ENCODE measurements at regions not wholly inside any gene's neighbourhood (a gene's known extent, or its start where the extent isn't known, plus 50 kb on each side); places are given as distances from the start of the nearest gene placed in this dataset.

GRCh38 chr12:124517260-124518050 lies 50.0 kb downstream of the NCOR2 start:
- DNase-seq (ENCODE audit: low spot score), result no peak

DNA sequence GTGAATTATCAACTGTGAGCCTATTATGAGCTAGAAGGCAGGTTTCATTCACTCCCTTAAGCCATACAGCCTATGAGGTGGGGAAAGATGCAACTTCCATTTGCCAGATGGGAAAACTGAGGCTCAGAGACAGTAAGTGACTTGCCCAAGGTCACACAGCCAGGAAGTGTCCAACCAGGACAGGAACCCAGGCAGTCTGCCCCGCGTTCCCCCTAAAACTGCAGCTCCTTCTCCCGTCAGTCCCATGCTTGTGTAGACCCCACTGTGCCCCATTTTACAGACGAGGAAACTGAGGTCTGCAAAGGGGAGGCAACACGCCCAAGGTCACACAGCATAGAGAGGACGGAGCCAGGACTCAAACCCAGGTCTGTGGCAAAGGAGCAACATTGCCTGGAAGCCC lies 50.6 kb downstream of the NCOR2 start:
- no peak for DNase-seq (ENCODE audit: low spot score)

DNA sequence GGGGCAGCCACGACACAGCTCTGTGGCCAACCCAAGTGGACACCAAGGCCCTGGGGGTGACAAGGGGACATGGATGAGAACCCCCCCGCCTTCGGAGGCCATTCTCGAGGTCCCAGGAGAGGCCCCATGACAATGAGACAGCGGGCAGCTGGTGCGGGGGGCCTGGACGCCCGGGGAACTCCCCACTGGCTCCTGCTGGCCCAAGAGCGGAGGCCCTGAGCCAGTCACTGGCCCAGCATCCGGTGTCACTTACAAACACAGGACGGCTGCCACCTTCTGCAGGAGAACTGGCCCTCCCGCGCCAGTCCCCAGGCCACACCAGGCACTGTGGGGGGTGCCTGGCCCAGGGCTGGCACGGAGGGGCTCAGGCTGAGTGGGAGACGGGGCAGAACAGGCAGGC lies 51.4 kb downstream of the NCOR2 start:
- no peak for DNase-seq (ENCODE audit: low spot score)

- DNase-seq (ENCODE audit: low spot score), result no peak
Observed at GRCh38 chr12:124514996-124515932, 52.1 kb downstream of the NCOR2 start.

DNA sequence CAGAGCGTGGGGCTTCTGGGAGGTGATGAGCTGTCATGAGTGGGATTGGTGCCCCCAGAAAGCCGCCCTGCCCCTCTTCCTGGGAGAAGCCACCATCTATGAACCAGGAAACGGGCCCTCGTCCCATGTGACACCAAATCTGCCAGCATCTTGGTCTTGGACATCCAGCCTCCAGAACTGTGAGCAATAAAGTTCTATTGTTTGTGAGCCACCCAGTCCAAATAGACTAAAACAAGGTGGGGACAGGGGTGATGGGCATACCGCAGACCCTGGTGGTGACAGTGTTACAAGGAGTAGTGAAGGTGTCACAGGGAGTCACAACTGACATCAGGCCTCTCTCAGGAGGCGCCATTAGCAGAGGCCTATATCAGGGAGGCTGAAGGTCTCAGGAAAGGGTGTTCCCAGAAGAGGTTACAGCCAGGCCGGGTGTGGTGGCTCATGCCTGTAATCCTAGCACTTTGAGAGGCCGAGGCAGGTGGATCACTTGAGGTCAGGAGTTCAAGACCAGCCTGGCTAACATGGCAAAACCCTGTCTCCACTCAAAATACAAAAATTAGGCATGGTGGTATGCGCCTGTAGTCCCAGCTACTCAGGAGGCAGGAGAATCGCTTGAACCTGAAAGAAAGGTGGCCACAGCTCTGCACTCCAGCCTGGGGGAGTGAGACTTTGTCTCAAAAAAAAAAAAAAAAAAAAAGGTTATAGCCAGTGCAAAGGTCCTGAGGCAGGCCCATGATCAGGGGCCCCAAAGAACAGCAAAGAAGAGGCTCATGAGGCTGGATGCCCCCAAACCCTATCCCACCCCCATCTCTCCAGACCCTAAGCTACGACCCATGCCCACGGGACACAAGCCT lies 53.0 kb downstream of the NCOR2 start:
- DNase-seq (ENCODE audit: low spot score), result no peak

GRCh38 chr12:124513297-124513867 lies 54.0 kb downstream of the NCOR2 start:
- DNase-seq (ENCODE audit: low spot score), result no peak

GRCh38 chr12:124512667-124513296 lies 54.6 kb downstream of the NCOR2 start:
- DNase-seq (ENCODE audit: low spot score), result no peak

GRCh38 chr12:124511259-124511985 lies 56.0 kb downstream of the NCOR2 start:
- no peak for DNase-seq (ENCODE audit: low spot score)

DNA sequence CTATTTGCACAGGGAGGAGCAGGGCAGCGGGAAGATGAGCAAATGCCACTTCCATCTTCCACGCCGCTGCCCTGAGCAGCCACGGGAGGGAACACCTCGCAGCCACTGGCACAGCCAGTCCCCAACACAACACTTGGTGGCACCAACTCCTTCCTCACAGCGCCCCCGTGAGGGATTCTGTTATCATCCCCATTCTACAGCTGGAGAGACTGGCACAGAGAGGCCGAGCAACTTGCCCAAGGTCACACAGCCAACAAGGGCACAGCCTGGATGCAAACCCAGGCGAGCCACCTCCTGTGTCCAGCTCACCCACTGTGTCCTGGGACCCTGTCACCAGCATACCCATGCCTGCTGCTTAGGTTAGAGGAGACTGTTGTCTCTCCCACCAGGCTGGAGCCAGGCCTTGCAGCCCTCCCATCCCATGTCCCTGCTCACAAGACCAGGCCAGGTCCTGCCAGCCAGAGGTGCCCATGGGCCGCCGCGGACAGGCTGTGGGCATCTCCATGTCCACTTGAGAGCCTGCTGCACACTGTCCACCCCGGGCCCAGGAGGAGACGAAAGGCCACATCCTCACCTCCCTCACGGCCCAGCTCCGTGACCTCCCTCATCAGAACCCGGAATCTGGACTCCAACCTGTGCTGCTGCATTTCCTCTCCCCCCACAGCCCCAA lies 57.0 kb downstream of the NCOR2 start:
- no peak for DNase-seq (ENCODE audit: low spot score)

GRCh38 chr12:124509676-124510300 lies 57.6 kb downstream of the NCOR2 start:
- DNase-seq (ENCODE audit: low spot score), result no peak

- no peak for DNase-seq (ENCODE audit: low spot score)
Observed at GRCh38 chr12:124509300-124509675, 58.1 kb downstream of the NCOR2 start.

- no peak for DNase-seq (ENCODE audit: low spot score)
Observed at GRCh38 chr12:124508381-124509079, 58.9 kb downstream of the NCOR2 start.

DNA sequence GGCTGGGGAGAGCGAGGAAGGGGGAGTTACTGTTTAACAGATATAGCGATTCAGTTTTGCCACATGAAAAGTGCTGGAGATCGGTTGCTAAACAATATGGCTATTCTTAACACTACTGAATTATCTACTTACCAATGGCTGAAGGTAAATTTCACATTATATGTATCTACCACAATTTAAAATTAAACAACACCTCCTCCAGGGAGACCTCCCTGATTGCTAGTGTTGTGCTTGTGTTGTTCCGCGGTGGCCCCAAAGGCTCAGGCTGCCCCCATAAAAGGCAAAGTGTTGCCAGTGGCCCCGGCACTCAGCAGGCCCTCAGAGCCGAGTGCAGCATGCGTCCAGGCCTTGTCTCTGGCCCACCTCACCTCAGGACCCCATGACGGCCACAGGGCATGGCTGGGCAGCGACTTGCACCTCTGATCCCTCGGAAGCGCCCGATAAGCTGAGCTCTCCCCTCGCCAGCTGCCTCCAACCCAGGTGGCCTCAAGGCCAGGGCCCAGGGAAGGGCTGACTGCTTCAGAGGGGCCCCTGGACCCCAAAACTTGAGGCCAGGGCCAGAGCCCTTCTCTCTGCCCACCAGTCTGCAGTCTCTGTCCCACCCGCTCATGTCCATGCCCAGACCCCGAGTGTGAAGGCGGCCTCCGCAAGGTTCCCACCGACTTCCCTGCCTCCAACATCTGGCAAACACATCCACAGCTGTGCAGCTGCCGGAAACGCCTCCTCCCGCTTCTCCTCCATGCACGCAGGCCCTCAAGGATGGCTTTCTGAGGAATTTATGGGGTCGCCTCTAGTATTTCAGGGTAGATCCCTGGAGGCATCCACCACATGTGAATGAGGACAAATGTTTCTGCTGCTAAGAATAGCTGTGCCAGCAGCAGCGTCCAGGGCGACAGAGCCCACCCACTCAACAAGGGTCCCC lies 60.0 kb downstream of the NCOR2 start:
- no peak for DNase-seq (ENCODE audit: low spot score)

DNA sequence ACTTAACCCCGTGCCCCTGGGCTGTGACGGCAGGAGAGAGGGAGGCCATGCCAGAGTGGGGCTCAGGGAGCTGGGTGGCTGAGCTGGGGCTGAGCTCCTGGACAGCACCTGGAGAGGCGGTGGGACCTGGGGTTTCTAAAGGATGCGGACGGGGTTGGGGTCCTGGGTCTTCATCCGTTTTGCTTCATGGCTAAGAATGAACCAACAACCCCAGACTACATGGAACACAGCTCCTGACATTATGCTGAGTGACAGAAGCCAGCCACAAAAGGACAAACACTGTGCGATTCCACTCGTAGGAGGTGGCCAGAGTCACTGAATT lies 60.6 kb downstream of the NCOR2 start:
- DNase-seq (ENCODE audit: low spot score), result no peak

DNA sequence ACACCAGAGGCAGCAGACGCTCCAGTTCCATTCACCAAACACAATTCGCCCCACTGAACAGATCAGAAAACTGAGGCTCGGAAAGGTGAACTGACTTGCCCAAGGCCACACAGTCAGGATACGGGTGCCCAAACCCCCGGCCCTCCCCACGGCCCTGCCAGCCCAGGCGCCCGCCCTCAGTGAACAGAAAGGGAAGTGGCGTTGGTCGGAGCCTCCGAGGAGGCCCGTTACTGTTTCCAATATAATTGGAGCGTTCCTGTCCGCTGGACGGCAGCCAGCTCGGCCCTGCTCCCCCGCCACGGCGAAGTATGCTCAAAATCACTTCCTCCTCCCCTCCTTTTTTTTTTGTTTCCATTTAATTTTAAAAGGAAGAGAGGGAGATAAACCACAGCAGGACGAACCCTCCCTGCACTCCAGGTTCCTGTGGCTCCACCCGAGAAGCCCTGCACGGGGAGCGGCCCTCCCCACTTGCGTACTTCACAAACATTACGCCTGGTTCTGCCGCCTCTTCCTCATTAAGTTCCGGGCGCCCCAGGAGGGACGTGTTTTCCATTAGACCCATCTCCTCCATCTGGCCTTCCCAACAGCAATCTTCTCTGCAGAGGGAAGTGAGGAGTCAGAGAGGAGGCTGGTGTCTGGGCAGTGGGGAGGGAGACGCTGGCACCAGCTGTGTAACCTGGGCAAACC lies 61.1 kb downstream of the NCOR2 start:
- no peak for DNase-seq (ENCODE audit: low spot score)

- no peak for DNase-seq (ENCODE audit: low spot score)
Observed at GRCh38 chr12:124505001-124505818, 62.2 kb downstream of the NCOR2 start.
